Lower lobe of right lung (tissue), 2 donors: ENCODE measurements at regions not wholly inside any gene's neighbourhood (a gene's known extent, or its start where the extent isn't known, plus 50 kb on each side); places are given as distances from the start of the nearest gene placed in this dataset.
"Not testable (repeated sequence)": the region's sequence is repeated elsewhere in the genome, so short reads cannot be mapped to it uniquely, and the experiment has no call there.

ENCODE experiments used
- ATAC-seq, 2 donors: fragments of 200-7000 bp; cut with Tn5 transposase; one replicate each; pipeline ENCODE4 v1.9.1; 2020 to 2022; ENCODE audit warnings: mild to moderate bottlenecking in 2 of 2, moderate library complexity in 2 of 2
- DNase-seq: peaks from one replicate; pipeline ENCODE4 v3.0.0-alpha.2; 2020
- H3K27ac ChIP-seq: fragments of 200-600 bp; one replicate; pipeline ENCODE4 v1.8.0; 2022
- H3K27me3 ChIP-seq: fragments of 200-600 bp; one replicate; pipeline ENCODE4 v1.8.0; 2022; ENCODE audit warnings: low read depth
- H3K36me3 ChIP-seq: fragments of 200-600 bp; one replicate; pipeline ENCODE4 v1.8.0; 2022; ENCODE audit warnings: mild to moderate bottlenecking
- H3K4me1 ChIP-seq: fragments of 200-600 bp; one replicate; pipeline ENCODE4 v1.8.0; 2022
- H3K4me3 ChIP-seq: fragments of 200-600 bp; one replicate; pipeline ENCODE4 v1.8.0; 2022; ENCODE audit warnings: mild to moderate bottlenecking
- H3K9me3 ChIP-seq: fragments of 200-600 bp; one replicate; pipeline ENCODE4 v1.8.0; 2022
- intact Hi-C: fragments of 100-400 bp; cut with DNase I; formaldehyde crosslinking; loops from one replicate; pipeline ENCODE4 v1.11.0; 2022
- donor health status: DM: no; HTN: yes; CAD: no; lungs with severe emphysema.

GRCh38 chr2:111584950-111585349 lies 299.0 kb downstream of the ANAPC1 start:
- H3K27me3 ChIP-seq, ATAC-seq, H3K9me3 ChIP-seq, H3K4me3 ChIP-seq, H3K4me1 ChIP-seq, intact Hi-C loops, H3K36me3 ChIP-seq, H3K27ac ChIP-seq, DNase-seq: not testable (repeated sequence)

DNA sequence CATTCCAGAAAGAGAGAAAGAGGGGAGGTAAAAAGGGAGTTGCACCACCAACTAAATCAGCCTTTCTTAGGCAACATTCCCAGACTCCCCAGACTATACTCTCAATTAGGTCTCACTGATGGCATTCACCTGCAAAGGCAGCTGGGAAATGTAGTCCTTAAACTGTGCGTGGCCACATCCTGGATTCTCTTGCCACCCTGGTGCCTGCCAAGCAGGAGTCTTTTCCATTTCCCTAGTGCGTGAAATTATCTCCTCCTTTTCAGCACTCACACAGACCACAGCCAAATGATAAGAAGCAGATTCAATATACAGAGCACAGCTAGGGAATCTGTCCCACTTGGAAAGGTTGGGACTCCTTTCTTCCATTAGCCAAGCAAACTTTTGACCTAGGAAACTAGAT lies 298.0 kb downstream of the ANAPC1 start:
- H3K27me3 ChIP-seq, DNase-seq, H3K4me1 ChIP-seq, H3K36me3 ChIP-seq, H3K9me3 ChIP-seq, H3K4me3 ChIP-seq, H3K27ac ChIP-seq, ATAC-seq, intact Hi-C loops: not testable (repeated sequence)

DNA sequence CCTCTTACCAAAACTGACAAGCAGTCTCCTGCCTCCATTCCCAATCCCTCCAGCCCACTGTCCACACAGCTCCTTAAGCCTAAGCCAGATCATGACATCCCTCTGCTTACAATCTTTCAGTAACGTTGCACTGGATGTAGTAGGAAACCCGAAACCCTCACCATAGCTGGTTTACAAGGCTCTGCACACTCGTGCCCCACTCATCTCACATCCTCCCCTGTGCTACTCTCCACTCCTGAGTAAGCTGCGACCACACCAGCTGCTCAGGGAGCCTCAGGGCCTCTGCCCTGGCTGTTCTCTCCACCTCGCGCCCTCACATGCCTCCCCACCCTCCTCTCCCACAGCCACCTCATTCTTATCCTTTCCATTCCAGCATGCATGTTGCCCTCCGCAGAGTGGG lies 288.9 kb downstream of the ANAPC1 start:
- H3K4me3 ChIP-seq, H3K27ac ChIP-seq, H3K36me3 ChIP-seq, DNase-seq, H3K27me3 ChIP-seq, intact Hi-C loops, H3K4me1 ChIP-seq, H3K9me3 ChIP-seq: not testable (repeated sequence)
- ATAC-seq = peak; percentile 17 to 19

GRCh38 chr2:111596808-111597705 lies 286.9 kb downstream of the ANAPC1 start:
- intact Hi-C loops, DNase-seq, H3K4me3 ChIP-seq, H3K9me3 ChIP-seq, H3K27me3 ChIP-seq, H3K36me3 ChIP-seq, H3K4me1 ChIP-seq, H3K27ac ChIP-seq: not testable (repeated sequence)
- peak in 1 of 2 donors; percentile 45 for ATAC-seq

DNA sequence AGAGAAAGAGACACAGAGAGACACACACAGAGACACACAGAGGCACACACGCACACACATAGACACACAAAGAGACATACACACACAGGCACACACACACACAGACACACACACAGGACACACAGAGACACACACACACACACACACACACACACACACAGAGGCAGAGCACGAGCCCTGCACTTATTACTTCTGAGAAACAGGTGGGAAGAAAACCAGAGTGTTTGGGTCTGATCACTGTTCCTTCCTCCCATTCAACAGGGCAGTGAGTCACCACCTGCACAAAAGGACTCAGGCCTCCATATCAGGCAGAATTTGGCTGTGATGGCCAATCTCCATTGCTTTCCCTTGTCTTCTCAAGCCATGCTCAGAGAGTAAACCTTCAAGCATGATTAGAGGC lies 285.0 kb downstream of the ANAPC1 start:
- H3K4me3 ChIP-seq, H3K27me3 ChIP-seq, H3K9me3 ChIP-seq, ATAC-seq, DNase-seq, H3K27ac ChIP-seq, H3K4me1 ChIP-seq, H3K36me3 ChIP-seq, intact Hi-C loops: not testable (repeated sequence)

DNA sequence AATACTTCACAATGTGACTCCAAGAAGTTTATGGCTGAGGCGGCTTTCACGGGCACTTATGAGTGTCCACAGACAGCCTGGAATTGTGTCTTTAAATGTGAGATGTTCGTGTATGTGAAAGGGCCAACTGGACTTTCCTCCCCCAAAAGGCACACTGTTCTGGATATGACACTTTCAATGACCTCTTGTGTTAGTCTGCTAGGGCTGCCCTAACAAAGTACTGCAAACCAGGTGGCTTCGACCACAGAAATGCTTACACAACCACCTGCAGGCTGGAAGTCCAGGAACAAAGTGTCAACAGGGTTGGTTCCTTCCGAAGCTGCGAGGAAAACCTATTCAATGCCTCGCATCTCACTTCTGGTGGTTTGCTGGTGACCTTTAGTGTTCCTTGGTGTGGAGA lies 281.7 kb downstream of the ANAPC1 start:
- DNase-seq, H3K4me1 ChIP-seq, intact Hi-C loops, H3K27me3 ChIP-seq, H3K27ac ChIP-seq, H3K4me3 ChIP-seq, ATAC-seq, H3K9me3 ChIP-seq, H3K36me3 ChIP-seq: not testable (repeated sequence)

DNA sequence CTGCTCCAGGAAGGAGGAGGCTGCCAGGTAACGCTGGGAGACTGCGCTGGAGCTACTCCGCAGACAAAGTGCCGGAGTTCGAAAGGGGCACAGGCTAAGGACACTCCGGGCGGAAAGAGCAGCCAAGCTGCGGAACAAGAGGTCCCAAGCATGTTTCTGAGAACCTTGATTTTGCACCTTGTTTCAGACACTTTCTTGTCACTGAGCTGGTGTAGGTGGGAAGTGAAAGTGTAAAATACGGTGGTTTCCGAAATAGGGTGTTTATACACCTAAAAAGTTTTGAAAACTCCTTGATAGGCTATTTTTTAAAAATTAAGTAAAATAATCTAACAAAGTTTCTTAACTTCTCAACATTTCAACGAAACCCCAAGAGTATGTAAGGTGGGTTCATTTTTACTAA lies 278.2 kb downstream of the ANAPC1 start:
- H3K4me1 ChIP-seq, H3K27me3 ChIP-seq, H3K4me3 ChIP-seq, DNase-seq, intact Hi-C loops, ATAC-seq, H3K9me3 ChIP-seq, H3K36me3 ChIP-seq, H3K27ac ChIP-seq: not testable (repeated sequence)

DNA sequence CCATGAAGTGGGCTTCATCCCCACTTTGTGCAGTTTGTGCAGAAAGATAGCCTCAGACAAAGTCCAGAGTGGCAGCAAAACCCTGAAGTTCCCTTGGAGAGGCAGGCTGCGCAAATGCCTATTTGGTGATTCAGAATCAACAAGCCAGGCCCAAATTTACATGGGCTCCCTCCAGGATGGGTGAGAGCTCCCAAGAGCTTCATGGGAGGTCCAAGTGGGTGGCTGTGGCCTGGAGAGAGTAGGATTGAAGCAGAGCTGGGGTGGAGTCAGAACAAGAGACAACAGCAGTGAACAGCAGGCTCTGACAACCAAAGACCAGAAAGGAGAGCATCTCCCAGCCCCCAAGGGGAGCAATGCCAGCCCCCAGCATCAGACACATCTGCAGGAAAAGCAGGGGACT lies 277.4 kb downstream of the ANAPC1 start:
- intact Hi-C loops, H3K27me3 ChIP-seq, H3K4me3 ChIP-seq, ATAC-seq, H3K9me3 ChIP-seq, DNase-seq, H3K4me1 ChIP-seq, H3K36me3 ChIP-seq, H3K27ac ChIP-seq: not testable (repeated sequence)

DNA sequence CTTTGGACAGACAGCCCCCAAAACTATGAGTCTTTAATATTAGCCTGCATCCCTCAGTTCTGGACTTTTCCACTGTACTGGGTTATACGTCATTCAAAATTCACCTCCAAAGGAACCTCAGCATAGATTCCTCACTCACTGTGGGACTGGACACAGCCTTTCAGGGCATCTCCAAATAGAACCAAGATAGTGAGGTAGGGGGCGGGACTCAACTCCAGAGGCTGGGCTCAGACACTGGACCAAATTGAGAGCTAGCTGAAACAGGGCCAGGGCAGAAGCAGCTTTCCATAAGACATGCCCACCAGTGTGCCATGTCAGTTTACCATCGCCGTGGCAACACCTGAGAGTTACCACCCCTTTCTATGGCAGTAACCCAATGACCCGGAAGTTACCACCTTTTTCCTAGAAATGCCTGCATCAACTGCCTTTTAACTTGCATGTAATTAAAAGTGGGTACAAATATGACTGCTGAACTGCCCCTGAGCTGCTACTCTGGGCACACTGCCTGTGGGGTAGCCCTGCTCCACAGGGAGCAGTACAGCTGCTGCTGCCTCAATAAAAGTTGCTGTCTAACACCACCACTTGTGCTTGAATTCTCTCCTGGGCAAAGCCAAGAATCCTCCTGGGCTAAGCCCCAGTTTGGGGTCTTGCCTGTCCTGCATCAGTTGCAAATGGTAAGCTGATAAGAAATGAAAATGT lies 274.7 kb downstream of the ANAPC1 start:
- intact Hi-C loops, H3K9me3 ChIP-seq, H3K36me3 ChIP-seq, ATAC-seq, H3K4me3 ChIP-seq, H3K4me1 ChIP-seq, H3K27me3 ChIP-seq, DNase-seq, H3K27ac ChIP-seq: not testable (repeated sequence)

GRCh38 chr2:111610035-111610434 lies 274.0 kb downstream of the ANAPC1 start:
- H3K9me3 ChIP-seq, H3K4me1 ChIP-seq, H3K36me3 ChIP-seq, H3K27me3 ChIP-seq, H3K4me3 ChIP-seq, ATAC-seq, intact Hi-C loops, DNase-seq, H3K27ac ChIP-seq: not testable (repeated sequence)
